ENCODE measurements at regions not wholly inside any gene's neighbourhood (a gene's known extent, or its start where the extent isn't known, plus 50 kb on each side); places are given as distances from the start of the nearest gene placed in this dataset.
"Not testable (repeated sequence)": the region's sequence is repeated elsewhere in the genome, so short reads cannot be mapped to it uniquely, and the experiment has no call there.

GRCh38 chr2:122080871-122081270 lies 325.4 kb downstream of the TSN start:
- H3K36me3 Mint-ChIP-seq: no peaks in the 10 kb centered on the region

GRCh38 chr2:122081751-122082150 lies 326.3 kb downstream of the TSN start:
- ATAC-seq (no peak), DNase-seq (ENCODE audit: low spot score in 2 of 2) (no peak)
- H3K36me3 Mint-ChIP-seq: no peaks in the 10 kb centered on the region
- H3K9me3 Mint-ChIP-seq: no peaks in the 10 kb centered on the region
- H3K27ac Mint-ChIP-seq: no peak overlapping the region

More at GRCh38 chr2:122080871-122081270, 325.4 kb downstream of the TSN start:
- DNase-seq (ENCODE audit: low spot score in 2 of 2): no peak
- ATAC-seq: no peak
- no peaks in the 10 kb centered on the region for H3K9me3 Mint-ChIP-seq
- no peak overlapping the region for H3K27ac Mint-ChIP-seq

- DNase-seq (ENCODE audit: low spot score in 2 of 2) (no peak), ATAC-seq (no peak)
- H3K36me3 Mint-ChIP-seq: no peaks in the 10 kb centered on the region
- H3K9me3 Mint-ChIP-seq: no peaks in the 10 kb centered on the region
- H3K27ac Mint-ChIP-seq: no peak overlapping the region
Observed at GRCh38 chr2:122083256-122084048, 328.0 kb downstream of the TSN start.

GRCh38 chr2:122085672-122086071 lies 330.2 kb downstream of the TSN start:
- ATAC-seq; H3K27ac Mint-ChIP-seq; DNase-seq (ENCODE audit: low spot score in 2 of 2); H3K36me3 Mint-ChIP-seq; H3K9me3 Mint-ChIP-seq: not testable (repeated sequence)

- Mint-ChIP-seq H3K27ac (no peak overlapping the region), H3K9me3 (peaks cover 0 to 4% of the 10 kb centered on the region in 2 donors), H3K36me3 (no peaks in the 10 kb centered on the region)
- no peak for DNase-seq (ENCODE audit: low spot score in 2 of 2)
- ATAC-seq: no peak
Observed at GRCh38 chr2:122094557-122094956, 339.1 kb downstream of the TSN start.

- Mint-ChIP-seq H3K27ac (no peak overlapping the region), H3K9me3 (no peaks in the 10 kb centered on the region), H3K36me3 (no peaks in the 10 kb centered on the region)
- ATAC-seq (no peak), DNase-seq (ENCODE audit: low spot score in 2 of 2) (no peak)
Observed at GRCh38 chr2:122096761-122097160, 341.3 kb downstream of the TSN start.

- no peak for ATAC-seq
- no peak for DNase-seq (ENCODE audit: low spot score in 2 of 2)
- H3K36me3 Mint-ChIP-seq: no peaks in the 10 kb centered on the region
- no peaks in the 10 kb centered on the region for H3K9me3 Mint-ChIP-seq
- H3K27ac Mint-ChIP-seq: no peak overlapping the region
Observed at GRCh38 chr2:122098306-122098705, 342.9 kb downstream of the TSN start.

GRCh38 chr2:122100346-122100745 lies 344.9 kb downstream of the TSN start:
- H3K36me3 Mint-ChIP-seq: no peaks in the 10 kb centered on the region
- no peak overlapping the region for H3K27ac Mint-ChIP-seq
- no peaks in the 10 kb centered on the region for H3K9me3 Mint-ChIP-seq
- ATAC-seq (no peak), DNase-seq (ENCODE audit: low spot score in 2 of 2) (no peak)

- DNase-seq (ENCODE audit: low spot score in 2 of 2) (no peak), ATAC-seq (no peak)
- Mint-ChIP-seq H3K9me3 (no peaks in the 10 kb centered on the region), H3K27ac (no peak overlapping the region), H3K36me3 (no peaks in the 10 kb centered on the region)
Observed at GRCh38 chr2:122100756-122101155, 345.3 kb downstream of the TSN start.

GRCh38 chr2:122101319-122101718 lies 345.9 kb downstream of the TSN start:
- Mint-ChIP-seq H3K36me3 (no peaks in the 10 kb centered on the region), H3K27ac (no peak overlapping the region), H3K9me3 (no peaks in the 10 kb centered on the region)
- DNase-seq (ENCODE audit: low spot score in 2 of 2) (no peak), ATAC-seq (no peak)

- no peaks in the 10 kb centered on the region for H3K9me3 Mint-ChIP-seq
- DNase-seq (ENCODE audit: low spot score in 2 of 2): no peak
- no peak for ATAC-seq
- H3K36me3 Mint-ChIP-seq: no peaks in the 10 kb centered on the region
- H3K27ac Mint-ChIP-seq: no peak overlapping the region
Observed at GRCh38 chr2:122105171-122105876, 349.9 kb downstream of the TSN start.

- Mint-ChIP-seq H3K27ac (no peak overlapping the region), H3K36me3 (no peaks in the 10 kb centered on the region), H3K9me3 (no peaks in the 10 kb centered on the region)
- ATAC-seq: no peak
- no peak for DNase-seq (ENCODE audit: low spot score in 2 of 2)
Observed at GRCh38 chr2:122105877-122106206, 350.4 kb downstream of the TSN start.

- H3K27ac Mint-ChIP-seq: no peak overlapping the region
- ATAC-seq (no peak), DNase-seq (ENCODE audit: low spot score in 2 of 2) (no peak)
- H3K9me3 Mint-ChIP-seq: no peaks in the 10 kb centered on the region
- H3K36me3 Mint-ChIP-seq: no peaks in the 10 kb centered on the region
Observed at GRCh38 chr2:122108186-122108585, 352.7 kb downstream of the TSN start.

GRCh38 chr2:122112216-122113005 lies 357.0 kb downstream of the TSN start:
- Mint-ChIP-seq H3K36me3 (no peaks in the 10 kb centered on the region), H3K27ac (no peak overlapping the region), H3K9me3 (no peaks in the 10 kb centered on the region)
- ATAC-seq: no peak
- DNase-seq (ENCODE audit: low spot score in 2 of 2): no peak

GRCh38 chr2:122114421-122114820 lies 359.0 kb downstream of the TSN start:
- ATAC-seq: no peak
- H3K36me3 Mint-ChIP-seq: no peaks in the 10 kb centered on the region

GRCh38 chr2:122117371-122117770 lies 361.9 kb downstream of the TSN start:
- no peak overlapping the region for H3K27ac Mint-ChIP-seq
- peaks cover 0 to 7% of the 10 kb centered on the region in 2 donors for H3K36me3 Mint-ChIP-seq
- DNase-seq (ENCODE audit: low spot score in 2 of 2): no peak
- no peak for ATAC-seq
- peaks cover 6 to 8% of the 10 kb centered on the region in 2 donors for H3K9me3 Mint-ChIP-seq

More at GRCh38 chr2:122114421-122114820, 359.0 kb downstream of the TSN start:
- H3K9me3 Mint-ChIP-seq: no peaks in the 10 kb centered on the region
- DNase-seq (ENCODE audit: low spot score in 2 of 2): no peak
- no peak overlapping the region for H3K27ac Mint-ChIP-seq

- Mint-ChIP-seq H3K36me3 (peaks cover 6 to 11% of the 10 kb centered on the region in 2 donors), H3K27ac (no peak overlapping the region), H3K9me3 (peaks cover 29% of the 10 kb centered on the region in 2 donors)
- no peak for DNase-seq (ENCODE audit: low spot score in 2 of 2)
- ATAC-seq: no peak
Observed at GRCh38 chr2:122129399-122129798, 373.9 kb downstream of the TSN start.
